Sigmoid colon (tissue), 4 donors: ENCODE measurements at regions not wholly inside any gene's neighbourhood (a gene's known extent, or its start where the extent isn't known, plus 50 kb on each side); places are given as distances from the start of the nearest gene placed in this dataset.

Source experiments
- POLR2AphosphoS5 ChIP-seq, 4 donors: sonication (generic); formaldehyde crosslinking; IDR thresholded peaks; one replicate each; pipeline ENCODE4 v1.6.1; 2017; ENCODE audit warnings: antibody characterized with exemption in 4 of 4
- TF ChIP-seq, protein P1 (sequence below), 4 experiments: fragments of 450-650 bp in 3 of 4; fragments of 200-600 bp in 1 of 4; IDR thresholded peaks; one replicate each; pipeline ENCODE4 v1.5.1; 2016 to 2019; ENCODE audit warnings: antibody characterized with exemption in 4 of 4, mild to moderate bottlenecking in 3 of 4, moderate library complexity in 2 of 4

DNA sequence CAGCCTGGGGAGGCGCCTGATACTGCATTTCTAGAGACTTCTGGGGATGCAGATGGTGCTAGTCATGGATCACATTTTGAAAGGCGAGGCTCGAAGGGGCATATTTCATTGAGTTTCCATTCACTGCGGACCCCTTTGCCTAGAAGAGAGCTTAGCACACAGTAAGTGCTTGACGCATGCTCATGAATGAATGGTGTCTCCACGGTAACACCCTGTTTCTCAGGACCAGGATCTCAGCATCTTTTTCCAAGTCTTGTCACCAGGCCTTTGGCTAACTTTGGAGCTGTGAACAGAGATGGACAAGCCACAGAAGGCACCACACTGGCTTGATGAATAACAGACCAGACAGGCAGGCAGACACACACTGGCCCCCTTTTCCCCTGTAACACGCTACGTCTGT, 151.3 kb downstream of the FOXL1 start:
- TF ChIP-seq, protein P1, sequence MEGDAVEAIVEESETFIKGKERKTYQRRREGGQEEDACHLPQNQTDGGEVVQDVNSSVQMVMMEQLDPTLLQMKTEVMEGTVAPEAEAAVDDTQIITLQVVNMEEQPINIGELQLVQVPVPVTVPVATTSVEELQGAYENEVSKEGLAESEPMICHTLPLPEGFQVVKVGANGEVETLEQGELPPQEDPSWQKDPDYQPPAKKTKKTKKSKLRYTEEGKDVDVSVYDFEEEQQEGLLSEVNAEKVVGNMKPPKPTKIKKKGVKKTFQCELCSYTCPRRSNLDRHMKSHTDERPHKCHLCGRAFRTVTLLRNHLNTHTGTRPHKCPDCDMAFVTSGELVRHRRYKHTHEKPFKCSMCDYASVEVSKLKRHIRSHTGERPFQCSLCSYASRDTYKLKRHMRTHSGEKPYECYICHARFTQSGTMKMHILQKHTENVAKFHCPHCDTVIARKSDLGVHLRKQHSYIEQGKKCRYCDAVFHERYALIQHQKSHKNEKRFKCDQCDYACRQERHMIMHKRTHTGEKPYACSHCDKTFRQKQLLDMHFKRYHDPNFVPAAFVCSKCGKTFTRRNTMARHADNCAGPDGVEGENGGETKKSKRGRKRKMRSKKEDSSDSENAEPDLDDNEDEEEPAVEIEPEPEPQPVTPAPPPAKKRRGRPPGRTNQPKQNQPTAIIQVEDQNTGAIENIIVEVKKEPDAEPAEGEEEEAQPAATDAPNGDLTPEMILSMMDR (IDR thresholded peaks at IDR 0.05) = no peak
- TF ChIP-seq POLR2AphosphoS5 (IDR thresholded peaks at IDR 0.05) = no peak
